HuH-7.5 (cell line): ENCODE measurements at regions not wholly inside any gene's neighbourhood (a gene's known extent, or its start where the extent isn't known, plus 50 kb on each side); places are given as distances from the start of the nearest gene placed in this dataset.
A peak's percentile ranks its signal among the peaks of the same experiment; 100 is the strongest.

ENCODE experiments used
- DNase-seq: peaks from one replicate; pipeline ENCODE4 v3.0.0; 2011; ENCODE audit warnings: low spot score

- no peak for DNase-seq
Measured at GRCh38 chr1:9419369-9420041, 119.8 kb upstream of the SLC25A33 start.

- no peak for DNase-seq
Measured at GRCh38 chr1:9420835-9421532, 118.3 kb upstream of the SLC25A33 start.

GRCh38 chr1:9421533-9421873 lies 117.8 kb upstream of the SLC25A33 start:
- DNase-seq = no peak

- DNase-seq = no peak
Measured at GRCh38 chr1:9422321-9422720, 116.9 kb upstream of the SLC25A33 start.

- no peak for DNase-seq
Measured at GRCh38 chr1:9422911-9423505, 116.3 kb upstream of the SLC25A33 start.

GRCh38 chr1:9424261-9424660 lies 115.0 kb upstream of the SLC25A33 start:
- DNase-seq = no peak

- no peak for DNase-seq
Measured at GRCh38 chr1:9425859-9426258, 113.4 kb upstream of the SLC25A33 start.

- no peak for DNase-seq
Measured at GRCh38 chr1:9426291-9426711, 113.0 kb upstream of the SLC25A33 start.

GRCh38 chr1:9427388-9427787 lies 111.9 kb upstream of the SLC25A33 start:
- DNase-seq = no peak

GRCh38 chr1:9428601-9429341 lies 110.5 kb upstream of the SLC25A33 start:
- peak; percentile 85 for DNase-seq

GRCh38 chr1:9429342-9429711 lies 109.9 kb upstream of the SLC25A33 start:
- DNase-seq = no peak

GRCh38 chr1:9434247-9435152 lies 104.8 kb upstream of the SLC25A33 start:
- DNase-seq = no peak

- DNase-seq = no peak
Measured at GRCh38 chr1:9435153-9435636, 104.1 kb upstream of the SLC25A33 start.

GRCh38 chr1:9435854-9436640 lies 103.2 kb upstream of the SLC25A33 start:
- DNase-seq = no peak

GRCh38 chr1:9437961-9438430 lies 101.3 kb upstream of the SLC25A33 start:
- no peak for DNase-seq

GRCh38 chr1:9438431-9439073 lies 100.7 kb upstream of the SLC25A33 start:
- DNase-seq = peak; percentile 56

GRCh38 chr1:9439074-9439761 lies 100.0 kb upstream of the SLC25A33 start:
- DNase-seq = peak; percentile 44

- no peak for DNase-seq
Measured at GRCh38 chr1:9440261-9440660, 99.0 kb upstream of the SLC25A33 start.

- no peak for DNase-seq
Measured at GRCh38 chr1:9440763-9441194, 98.5 kb upstream of the SLC25A33 start.
